ENCODE measurements at regions not wholly inside any gene's neighbourhood (a gene's known extent, or its start where the extent isn't known, plus 50 kb on each side); places are given as distances from the start of the nearest gene placed in this dataset.

DNA sequence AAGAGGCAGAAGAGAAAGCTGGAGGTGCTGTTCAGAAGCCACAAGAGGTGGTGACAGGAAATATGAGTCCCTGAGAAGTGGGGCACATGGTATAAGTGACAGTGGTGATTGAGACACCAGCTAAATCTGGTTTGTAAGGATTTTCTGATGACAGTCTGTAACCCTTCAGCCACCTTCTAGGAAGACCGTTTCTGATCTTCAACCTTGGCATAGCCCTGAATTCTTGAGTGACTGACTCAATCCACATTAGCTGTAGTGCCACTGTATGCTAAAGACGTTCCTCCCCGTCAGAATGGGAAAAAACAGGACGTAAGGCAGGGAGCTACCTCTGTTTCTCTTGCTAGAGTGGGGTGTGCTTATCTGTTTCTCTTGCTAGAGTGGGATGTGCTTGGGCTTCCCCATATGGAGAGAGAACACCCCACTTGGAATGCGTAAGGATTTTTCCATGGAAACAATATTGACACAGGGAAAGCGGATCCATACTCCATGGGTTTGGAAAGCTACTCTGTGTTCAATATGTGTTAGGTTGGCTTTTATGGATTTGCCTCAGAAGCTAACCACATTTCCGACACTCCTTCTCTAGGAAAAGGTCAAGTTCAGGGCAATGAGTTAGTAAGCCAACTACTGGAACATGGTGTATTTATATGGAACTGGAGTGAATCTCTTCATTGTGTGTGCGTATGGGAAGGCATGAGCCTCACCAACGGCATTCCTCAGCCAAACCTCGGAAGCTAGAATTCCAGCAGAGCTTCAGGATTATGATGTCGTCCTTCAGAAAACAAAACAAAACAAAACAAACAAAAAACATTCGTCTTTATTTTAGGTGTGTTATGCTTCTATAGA lies 948.8 kb upstream of the SLC10A2 start:
- TF ChIP-seq POLR2AphosphoS5 (IDR thresholded peaks at IDR 0.05; ENCODE audit: borderline replicate concordance, low read depth, low read length) (no peak), EZH2 (IDR thresholded peaks at IDR 0.05) (no peak)

Measured in SK-N-MC (cell line).